AG10803 (cell line): ENCODE measurements at regions not wholly inside any gene's neighbourhood (a gene's known extent, or its start where the extent isn't known, plus 50 kb on each side); places are given as distances from the start of the nearest gene placed in this dataset.

ENCODE experiments used
- DNase-seq: peaks from one replicate; pipeline ENCODE4 v3.0.0; 2010; ENCODE audit warnings: low read depth
- H3K4me3 ChIP-seq: 2 replicates; pipeline ENCODE4 v1.5.1; 2011; ENCODE audit warnings: mild to moderate bottlenecking, low read length, control low read depth
- TF ChIP-seq, protein P1 (sequence below): conservative IDR thresholded peaks from 2 replicates; pipeline ENCODE4 v1.5.1; 2011; ENCODE audit warnings: mild to moderate bottlenecking, low read length, control low read depth, inconsistent platforms

DNA sequence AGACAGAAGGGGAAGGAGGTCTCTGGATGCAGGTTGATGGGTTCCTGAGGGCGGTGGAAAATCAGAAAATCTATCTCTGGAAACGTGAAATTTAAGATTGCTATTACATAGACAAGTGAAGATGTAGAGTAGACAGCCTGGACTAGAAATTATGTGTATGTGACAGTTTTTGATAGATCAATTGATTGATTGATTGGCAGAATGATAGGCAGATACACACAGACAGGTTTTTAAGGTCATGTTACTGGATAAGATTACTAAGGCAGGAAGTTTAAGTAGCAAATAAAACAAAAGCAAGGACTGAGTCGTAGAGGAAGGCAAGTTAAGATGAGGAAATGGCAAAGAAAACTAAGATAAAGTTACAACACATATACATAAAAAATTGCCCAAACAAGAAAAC, 124.7 kb downstream of the RGS21 start:
- no peak for DNase-seq
- TF ChIP-seq, protein P1, sequence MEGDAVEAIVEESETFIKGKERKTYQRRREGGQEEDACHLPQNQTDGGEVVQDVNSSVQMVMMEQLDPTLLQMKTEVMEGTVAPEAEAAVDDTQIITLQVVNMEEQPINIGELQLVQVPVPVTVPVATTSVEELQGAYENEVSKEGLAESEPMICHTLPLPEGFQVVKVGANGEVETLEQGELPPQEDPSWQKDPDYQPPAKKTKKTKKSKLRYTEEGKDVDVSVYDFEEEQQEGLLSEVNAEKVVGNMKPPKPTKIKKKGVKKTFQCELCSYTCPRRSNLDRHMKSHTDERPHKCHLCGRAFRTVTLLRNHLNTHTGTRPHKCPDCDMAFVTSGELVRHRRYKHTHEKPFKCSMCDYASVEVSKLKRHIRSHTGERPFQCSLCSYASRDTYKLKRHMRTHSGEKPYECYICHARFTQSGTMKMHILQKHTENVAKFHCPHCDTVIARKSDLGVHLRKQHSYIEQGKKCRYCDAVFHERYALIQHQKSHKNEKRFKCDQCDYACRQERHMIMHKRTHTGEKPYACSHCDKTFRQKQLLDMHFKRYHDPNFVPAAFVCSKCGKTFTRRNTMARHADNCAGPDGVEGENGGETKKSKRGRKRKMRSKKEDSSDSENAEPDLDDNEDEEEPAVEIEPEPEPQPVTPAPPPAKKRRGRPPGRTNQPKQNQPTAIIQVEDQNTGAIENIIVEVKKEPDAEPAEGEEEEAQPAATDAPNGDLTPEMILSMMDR: no peak
- no peak overlapping the region for H3K4me3 ChIP-seq

DNA sequence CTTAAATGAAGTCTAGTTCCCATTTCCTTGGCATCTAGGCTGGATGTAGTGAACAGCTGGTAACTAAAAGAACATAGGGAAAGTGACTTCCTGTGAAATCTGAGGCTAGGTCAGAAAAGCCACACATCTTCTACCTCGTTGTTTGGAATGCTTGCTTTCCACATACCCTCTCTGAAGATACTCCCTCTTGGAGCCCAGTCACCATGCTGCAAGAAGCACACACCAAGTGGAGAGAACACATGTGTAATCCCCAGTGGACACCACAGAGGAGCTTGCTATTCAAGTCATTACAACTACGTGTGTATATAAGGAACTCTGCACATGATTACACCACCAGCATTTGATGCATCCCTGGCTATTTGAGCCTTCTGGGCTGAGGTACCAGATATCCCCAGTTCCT, 125.9 kb downstream of the RGS21 start:
- peak; percentile 0 for DNase-seq
- TF ChIP-seq, protein P1: no peak
- no peak overlapping the region for H3K4me3 ChIP-seq

DNA sequence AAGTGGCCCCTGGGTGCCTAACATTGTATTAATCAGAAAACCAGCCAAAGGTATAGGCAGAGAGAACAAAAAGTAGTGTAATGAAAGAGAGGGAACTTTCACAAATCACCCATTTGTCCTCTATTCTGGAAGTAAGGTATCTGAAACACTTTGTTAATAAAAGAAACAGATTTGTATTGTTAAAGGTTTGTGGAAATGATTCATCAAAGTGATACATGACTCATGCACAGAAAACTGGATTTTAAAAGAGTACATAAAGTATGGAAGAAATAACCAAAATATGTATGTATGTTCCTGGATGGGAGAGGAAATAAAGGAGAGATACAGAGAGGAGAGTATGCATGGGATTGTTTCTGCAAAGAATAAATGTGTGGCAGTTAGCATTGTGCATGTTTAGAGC, 126.8 kb downstream of the RGS21 start:
- H3K4me3 ChIP-seq: no peak overlapping the region
- TF ChIP-seq, protein P1: no peak
- no peak for DNase-seq

DNA sequence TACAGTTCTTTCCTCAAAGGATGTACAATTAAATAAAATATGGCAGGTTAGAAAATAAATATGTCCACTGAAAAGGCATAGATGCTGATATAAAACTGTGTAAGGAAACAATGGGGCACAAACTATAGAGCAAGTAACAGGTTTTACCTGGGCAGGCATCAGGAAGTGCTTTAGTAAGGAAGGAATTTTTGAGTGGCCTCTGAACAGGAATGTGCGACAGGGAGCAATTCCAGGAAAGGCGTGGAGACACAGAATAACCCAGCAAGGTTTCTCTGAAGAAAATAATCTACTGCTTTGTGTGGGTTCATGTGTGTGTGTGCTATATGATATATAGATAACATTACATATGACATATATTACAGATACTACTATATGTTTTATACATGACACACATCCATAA, 128.4 kb downstream of the RGS21 start:
- H3K4me3 ChIP-seq: no peak overlapping the region
- TF ChIP-seq, protein P1: no peak
- DNase-seq: no peak

DNA sequence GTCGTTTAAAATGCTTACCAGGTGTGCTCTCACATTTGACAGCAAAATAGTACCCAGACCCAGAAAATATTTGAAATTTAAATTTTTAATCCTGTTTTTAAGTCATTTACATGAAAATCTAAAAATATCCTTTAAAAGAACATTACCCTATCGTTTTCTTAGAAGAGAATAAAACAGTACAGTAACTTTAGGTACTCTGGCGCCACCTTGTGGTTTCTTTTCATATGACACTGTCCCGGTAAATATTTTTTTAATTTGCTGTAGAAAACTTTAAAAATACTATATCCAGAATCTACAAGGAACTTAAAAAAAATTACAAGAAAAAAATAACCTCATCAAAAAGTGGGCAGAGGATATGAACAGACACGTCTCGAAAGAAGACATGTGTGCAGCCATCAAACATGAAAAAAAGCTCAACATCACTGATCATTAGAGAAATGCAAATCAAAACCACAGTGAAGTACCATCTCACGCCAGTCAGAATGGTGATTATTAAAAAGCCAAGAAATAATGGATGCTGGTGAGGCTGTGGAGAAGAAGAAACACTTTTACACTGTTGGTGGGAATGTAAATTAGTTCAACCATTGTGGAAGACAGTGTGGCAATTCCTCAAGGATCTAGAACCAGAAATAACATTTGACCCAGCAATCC, 129.2 kb downstream of the RGS21 start:
- peak; percentile 43 for DNase-seq
- TF ChIP-seq, protein P1: peak; percentile 81
- H3K4me3 ChIP-seq: no peak overlapping the region

DNA sequence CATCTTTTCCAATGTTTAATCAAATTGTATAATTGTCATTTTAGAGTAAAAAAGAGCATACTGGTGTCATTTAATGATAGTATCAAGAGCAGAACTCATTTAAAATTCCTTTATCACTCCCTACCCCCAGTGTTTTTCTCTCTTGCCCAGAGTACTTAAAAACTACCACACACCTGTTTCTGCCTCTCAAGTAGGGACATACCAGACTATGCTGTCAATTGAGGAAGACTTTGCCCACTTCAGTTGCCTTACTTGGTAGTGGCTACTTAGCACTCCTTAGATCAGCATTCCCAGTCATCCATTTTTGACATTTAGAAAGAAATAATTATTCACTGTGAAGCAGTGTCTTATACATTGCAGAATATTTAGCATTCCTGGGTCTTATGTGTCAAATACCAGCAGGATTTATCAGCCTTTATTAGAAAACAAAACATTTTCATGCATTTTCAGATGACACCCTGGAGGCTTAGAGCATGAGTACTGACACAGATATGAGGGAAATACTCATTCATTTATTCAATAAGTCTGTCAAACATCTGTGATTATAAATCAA, 127.5 kb upstream of the RGS1 start:
- TF ChIP-seq, protein P1: no peak
- no peak overlapping the region for H3K4me3 ChIP-seq
- DNase-seq: peak; percentile 5

DNA sequence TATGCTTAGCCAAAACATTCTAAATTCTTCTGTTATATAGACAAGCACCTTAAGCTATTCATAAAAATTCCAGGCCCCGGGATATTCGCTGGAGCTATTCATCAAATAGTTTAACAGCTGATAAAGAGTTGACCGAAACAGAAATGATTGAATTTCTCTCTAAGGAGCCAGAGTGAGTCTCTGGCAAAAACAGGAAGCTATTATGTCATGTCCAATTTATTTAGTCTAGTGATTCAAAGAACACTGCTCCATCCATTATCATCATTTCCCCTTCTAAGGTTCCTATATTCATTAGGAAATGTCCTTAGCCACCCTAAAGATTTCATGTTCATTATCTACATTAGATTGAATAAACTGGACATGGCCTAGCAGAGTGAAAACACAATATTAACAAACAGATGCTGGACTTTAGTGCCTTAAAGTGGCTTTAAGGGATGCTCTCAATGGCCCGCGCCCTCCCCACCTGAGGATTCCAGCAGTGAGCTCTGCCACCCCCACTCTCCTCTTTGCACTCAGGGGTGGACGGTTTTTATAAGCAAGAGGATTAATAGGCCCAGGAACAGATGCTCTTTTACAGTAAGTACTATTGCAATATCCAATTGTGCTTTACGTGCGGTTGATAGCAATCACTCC, 122.1 kb upstream of the RGS1 start:
- TF ChIP-seq, protein P1: no peak
- H3K4me3 ChIP-seq: no peak overlapping the region
- no peak for DNase-seq
